ENCODE measurements at regions not wholly inside any gene's neighbourhood (a gene's known extent, or its start where the extent isn't known, plus 50 kb on each side); places are given as distances from the start of the nearest gene placed in this dataset.

DNA sequence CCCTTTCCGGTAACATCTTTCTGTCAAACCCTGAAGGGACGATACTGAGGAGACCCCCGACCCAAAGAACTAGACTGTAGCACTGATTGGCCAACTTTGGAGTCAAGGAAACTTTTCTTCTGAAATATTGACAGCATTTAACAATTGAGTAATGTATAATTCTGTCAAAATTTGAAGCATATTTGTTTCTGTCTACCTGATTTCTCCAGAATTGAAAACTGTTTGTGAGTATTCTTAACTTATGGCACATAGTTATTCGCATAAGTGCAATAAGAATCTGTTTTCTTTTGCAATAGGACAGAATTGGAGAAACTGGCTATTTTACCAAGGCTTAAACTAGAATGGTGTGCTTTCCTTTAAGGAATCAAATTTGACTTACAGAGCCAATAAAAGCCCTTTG lies 267.1 kb upstream of the FOXN3 start:
- Histone ChIP-seq H3K27me3 (replicated peaks; ENCODE audit: insufficient read depth, low read depth, low read length, poor library complexity) (no peaks in the 10 kb centered on the region), H3K4me3 (ENCODE audit: low read depth, low read length, poor library complexity, severe bottlenecking) (no peak overlapping the region), H3K4me1 (ENCODE audit: insufficient read depth, low read length, poor library complexity, severe bottlenecking) (no peaks in the 10 kb centered on the region), H3K27ac (ENCODE audit: low read depth, low read length, poor library complexity, severe bottlenecking) (no peak overlapping the region), H3K36me3 (ENCODE audit: insufficient read depth, low read length, poor library complexity, severe bottlenecking) (no peaks in the 10 kb centered on the region), H3K9me3 (ENCODE audit: low read depth, low read length, poor library complexity, severe bottlenecking) (no peaks in the 10 kb centered on the region)
- ChIA-PET POLR2A (ENCODE audit: low non-redundant PET) (no interaction called here), CTCF (no interaction called here)
- DNase-seq (ENCODE audit: low spot score) = no peak
- intact Hi-C loops (cut with micrococcal nuclease; ENCODE audit: unreplicated experiment) = no loop called here
- TF ChIP-seq, protein P1, sequence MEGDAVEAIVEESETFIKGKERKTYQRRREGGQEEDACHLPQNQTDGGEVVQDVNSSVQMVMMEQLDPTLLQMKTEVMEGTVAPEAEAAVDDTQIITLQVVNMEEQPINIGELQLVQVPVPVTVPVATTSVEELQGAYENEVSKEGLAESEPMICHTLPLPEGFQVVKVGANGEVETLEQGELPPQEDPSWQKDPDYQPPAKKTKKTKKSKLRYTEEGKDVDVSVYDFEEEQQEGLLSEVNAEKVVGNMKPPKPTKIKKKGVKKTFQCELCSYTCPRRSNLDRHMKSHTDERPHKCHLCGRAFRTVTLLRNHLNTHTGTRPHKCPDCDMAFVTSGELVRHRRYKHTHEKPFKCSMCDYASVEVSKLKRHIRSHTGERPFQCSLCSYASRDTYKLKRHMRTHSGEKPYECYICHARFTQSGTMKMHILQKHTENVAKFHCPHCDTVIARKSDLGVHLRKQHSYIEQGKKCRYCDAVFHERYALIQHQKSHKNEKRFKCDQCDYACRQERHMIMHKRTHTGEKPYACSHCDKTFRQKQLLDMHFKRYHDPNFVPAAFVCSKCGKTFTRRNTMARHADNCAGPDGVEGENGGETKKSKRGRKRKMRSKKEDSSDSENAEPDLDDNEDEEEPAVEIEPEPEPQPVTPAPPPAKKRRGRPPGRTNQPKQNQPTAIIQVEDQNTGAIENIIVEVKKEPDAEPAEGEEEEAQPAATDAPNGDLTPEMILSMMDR (conservative IDR thresholded peaks at IDR 0.05; ENCODE audit: low read depth, low read length) = no peak
- TF ChIP-seq EZH2 (IDR thresholded peaks at IDR 0.05; ENCODE audit: borderline replicate concordance, low read depth, low read length, poor library complexity, severe bottlenecking) = no peak
- no TSS peak for BruUV-seq (replicated peaks)

DNA sequence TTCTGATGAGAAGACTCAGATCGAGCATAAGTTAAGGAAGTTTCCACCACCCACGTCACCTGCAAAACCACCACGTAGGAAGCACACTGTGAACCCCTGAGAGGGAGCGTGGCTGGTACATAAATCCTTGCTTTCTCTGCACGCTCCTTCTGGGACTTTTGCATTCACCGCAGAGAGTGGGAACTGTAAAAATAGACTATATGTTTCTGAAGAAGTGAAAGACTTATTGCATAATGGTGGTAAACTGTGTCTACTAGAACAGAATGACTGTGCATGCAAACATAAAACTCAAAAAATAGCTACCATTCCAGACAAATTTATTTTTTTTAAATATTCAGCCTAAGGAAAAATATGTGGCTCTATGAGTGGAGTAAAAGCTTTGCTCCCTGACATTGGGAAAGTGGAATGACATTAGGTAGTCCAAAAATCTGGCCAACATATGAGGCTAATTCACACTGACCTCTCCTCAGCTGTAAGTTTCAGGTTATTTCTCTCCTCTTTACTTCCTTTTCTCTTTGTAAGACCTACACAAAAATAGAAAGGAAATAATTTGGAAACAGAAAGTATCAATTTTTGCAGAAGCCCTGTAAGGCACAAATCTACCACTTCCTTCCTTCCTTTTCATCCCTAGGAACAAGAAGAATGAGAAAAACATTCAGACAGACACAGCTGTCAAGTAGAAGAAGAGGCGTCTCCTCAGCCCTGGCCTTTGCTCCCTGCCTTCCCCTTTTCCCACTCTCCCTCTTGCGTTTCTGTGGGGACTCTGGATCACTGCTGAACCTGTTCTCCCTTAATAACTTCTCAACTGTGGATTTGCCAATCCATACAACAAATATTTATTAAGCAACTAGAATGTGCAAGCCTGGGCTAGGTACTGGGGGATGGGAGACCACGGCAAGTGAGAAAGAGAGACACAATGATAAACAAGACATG lies 264.3 kb upstream of the FOXN3 start:
- Histone ChIP-seq H3K4me1 (ENCODE audit: insufficient read depth, low read length, poor library complexity, severe bottlenecking) (no peaks in the 10 kb centered on the region), H3K36me3 (ENCODE audit: insufficient read depth, low read length, poor library complexity, severe bottlenecking) (no peaks in the 10 kb centered on the region), H3K9me3 (ENCODE audit: low read depth, low read length, poor library complexity, severe bottlenecking) (no peaks in the 10 kb centered on the region), H3K27ac (ENCODE audit: low read depth, low read length, poor library complexity, severe bottlenecking) (no peak overlapping the region), H3K4me3 (ENCODE audit: low read depth, low read length, poor library complexity, severe bottlenecking) (no peak overlapping the region), H3K27me3 (replicated peaks; ENCODE audit: insufficient read depth, low read depth, low read length, poor library complexity) (no peaks in the 10 kb centered on the region)
- ChIA-PET CTCF (no interaction called here), POLR2A (ENCODE audit: low non-redundant PET) (no interaction called here)
- DNase-seq (ENCODE audit: low spot score) = no peak
- BruUV-seq (replicated peaks) = no TSS peak
- intact Hi-C loops (cut with micrococcal nuclease; ENCODE audit: unreplicated experiment) = no loop called here
- TF ChIP-seq, protein P1 (conservative IDR thresholded peaks at IDR 0.05; ENCODE audit: low read depth, low read length) = no peak
- no peak for TF ChIP-seq EZH2 (IDR thresholded peaks at IDR 0.05; ENCODE audit: borderline replicate concordance, low read depth, low read length, poor library complexity, severe bottlenecking)

DNA sequence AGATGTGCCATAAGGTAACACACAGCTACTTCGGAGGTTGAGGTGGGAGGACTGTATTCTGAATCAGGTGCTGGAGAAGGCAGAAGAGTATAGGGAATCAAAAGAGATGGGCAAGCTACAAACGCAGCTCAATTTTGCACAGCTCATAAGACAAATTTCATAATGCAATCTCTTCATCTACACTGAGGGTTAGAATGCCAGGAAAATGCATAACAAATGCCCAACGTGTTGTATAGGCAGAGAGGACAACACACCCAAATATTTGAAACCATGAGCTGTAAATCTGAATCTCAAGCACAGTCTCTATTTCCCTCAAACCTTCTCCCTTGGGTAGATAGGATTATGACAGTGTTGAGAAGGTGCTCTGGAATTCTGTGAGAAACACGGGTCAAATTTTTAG lies 263.1 kb upstream of the FOXN3 start:
- POLR2A ChIA-PET (ENCODE audit: low non-redundant PET) = no interaction called here

More for the DNA sequence above, 263.1 kb upstream of the FOXN3 start:
- H3K4me1 ChIP-seq (ENCODE audit: insufficient read depth, low read length, poor library complexity, severe bottlenecking) = no peaks in the 10 kb centered on the region
- CTCF ChIA-PET = no interaction called here
- no peak overlapping the region for H3K4me3 ChIP-seq (ENCODE audit: low read depth, low read length, poor library complexity, severe bottlenecking)
- no peaks in the 10 kb centered on the region for H3K36me3 ChIP-seq (ENCODE audit: insufficient read depth, low read length, poor library complexity, severe bottlenecking)
- TF ChIP-seq EZH2 (IDR thresholded peaks at IDR 0.05; ENCODE audit: borderline replicate concordance, low read depth, low read length, poor library complexity, severe bottlenecking) = no peak
- TF ChIP-seq, protein P1 (conservative IDR thresholded peaks at IDR 0.05; ENCODE audit: low read depth, low read length) = no peak
- intact Hi-C loops (cut with micrococcal nuclease; ENCODE audit: unreplicated experiment) = no loop called here
- H3K9me3 ChIP-seq (ENCODE audit: low read depth, low read length, poor library complexity, severe bottlenecking) = no peaks in the 10 kb centered on the region
- H3K27ac ChIP-seq (ENCODE audit: low read depth, low read length, poor library complexity, severe bottlenecking) = no peak overlapping the region
- BruUV-seq (replicated peaks) = no TSS peak
- H3K27me3 ChIP-seq (replicated peaks; ENCODE audit: insufficient read depth, low read depth, low read length, poor library complexity) = no peaks in the 10 kb centered on the region
- no peak for DNase-seq (ENCODE audit: low spot score)
